ENCODE measurements at regions not wholly inside any gene's neighbourhood (a gene's known extent, or its start where the extent isn't known, plus 50 kb on each side); places are given as distances from the start of the nearest gene placed in this dataset.
"Not testable (repeated sequence)": the region's sequence is repeated elsewhere in the genome, so short reads cannot be mapped to it uniquely, and the experiment has no call there.

- no peak for DNase-seq (ENCODE audit: low spot score)
Measured at GRCh38 chr2:198628596-198628995, 824.2 kb downstream of the PLCL1 start.

- DNase-seq (ENCODE audit: low spot score): no peak
Measured at GRCh38 chr2:198622986-198623730, 818.8 kb downstream of the PLCL1 start.

GRCh38 chr2:198615972-198616371 lies 811.6 kb downstream of the PLCL1 start:
- no peak for DNase-seq (ENCODE audit: low spot score)

GRCh38 chr2:198611201-198611600 lies 806.8 kb downstream of the PLCL1 start:
- DNase-seq (ENCODE audit: low spot score): no peak

GRCh38 chr2:198604599-198604998 lies 800.2 kb downstream of the PLCL1 start:
- no peak for DNase-seq (ENCODE audit: low spot score)

- not testable (repeated sequence) for DNase-seq (ENCODE audit: low spot score)
Measured at GRCh38 chr2:198602986-198603385, 798.6 kb downstream of the PLCL1 start.

GRCh38 chr2:198597648-198598047 lies 793.3 kb downstream of the PLCL1 start:
- no peak for DNase-seq (ENCODE audit: low spot score)

- DNase-seq (ENCODE audit: low spot score): no peak
Measured at GRCh38 chr2:198596985-198597384, 792.6 kb downstream of the PLCL1 start.

- DNase-seq (ENCODE audit: low spot score): no peak
Measured at GRCh38 chr2:198595721-198596120, 791.3 kb downstream of the PLCL1 start.

- no peak for DNase-seq (ENCODE audit: low spot score)
Measured at GRCh38 chr2:198591586-198591985, 787.2 kb downstream of the PLCL1 start.

GRCh38 chr2:198587741-198588140 lies 783.3 kb downstream of the PLCL1 start:
- no peak for DNase-seq (ENCODE audit: low spot score)

GRCh38 chr2:198587240-198587639 lies 782.8 kb downstream of the PLCL1 start:
- DNase-seq (ENCODE audit: low spot score): no peak

GRCh38 chr2:198571393-198571792 lies 767.0 kb downstream of the PLCL1 start:
- DNase-seq (ENCODE audit: low spot score): no peak

GRCh38 chr2:198558176-198558575 lies 753.8 kb downstream of the PLCL1 start:
- DNase-seq (ENCODE audit: low spot score): no peak

GRCh38 chr2:198546122-198546521 lies 741.7 kb downstream of the PLCL1 start:
- no peak for DNase-seq (ENCODE audit: low spot score)

- DNase-seq (ENCODE audit: low spot score): no peak
Measured at GRCh38 chr2:198545411-198545810, 741.0 kb downstream of the PLCL1 start.

GRCh38 chr2:198544461-198544860 lies 740.1 kb downstream of the PLCL1 start:
- no peak for DNase-seq (ENCODE audit: low spot score)

- no peak for DNase-seq (ENCODE audit: low spot score)
Measured at GRCh38 chr2:198534756-198535155, 730.4 kb downstream of the PLCL1 start.

GRCh38 chr2:198525211-198525969 lies 721.0 kb downstream of the PLCL1 start:
- DNase-seq (ENCODE audit: low spot score): no peak

GRCh38 chr2:198523710-198524109 lies 719.3 kb downstream of the PLCL1 start:
- DNase-seq (ENCODE audit: low spot score): no peak

- no peak for DNase-seq (ENCODE audit: low spot score)
Measured at GRCh38 chr2:198518935-198519334, 714.5 kb downstream of the PLCL1 start.

- DNase-seq (ENCODE audit: low spot score): no peak
Measured at GRCh38 chr2:198517976-198518375, 713.6 kb downstream of the PLCL1 start.

GRCh38 chr2:198508610-198509009 lies 704.2 kb downstream of the PLCL1 start:
- not testable (repeated sequence) for DNase-seq (ENCODE audit: low spot score)

GRCh38 chr2:198499539-198499938 lies 695.1 kb downstream of the PLCL1 start:
- no peak for DNase-seq (ENCODE audit: low spot score)

All from ecto neural progenitor cell (in vitro differentiated cells).